ENCODE measurements at regions not wholly inside any gene's neighbourhood (a gene's known extent, or its start where the extent isn't known, plus 50 kb on each side); places are given as distances from the start of the nearest gene placed in this dataset.

DNA sequence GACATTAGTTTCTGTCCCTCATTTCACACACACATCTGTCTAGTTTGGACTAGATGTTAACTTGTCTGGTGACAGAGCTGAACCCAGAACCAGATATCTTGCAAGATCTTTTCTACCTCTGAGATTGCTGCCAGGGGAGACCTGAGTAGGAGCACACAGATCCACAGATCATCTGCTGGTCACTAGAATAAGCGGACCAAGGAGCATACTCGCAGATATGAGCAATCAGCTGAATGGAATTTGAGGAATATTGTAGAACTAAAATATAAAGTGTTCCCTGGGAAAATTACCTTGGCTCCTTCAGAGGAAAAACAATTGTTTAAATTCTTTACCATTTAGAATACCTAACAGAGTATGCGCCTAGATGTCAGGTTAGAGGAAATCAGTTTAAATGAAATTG, 90.7 kb downstream of the TNFSF18 start:
- Histone ChIP-seq H3K9me3 (ENCODE audit: severe bottlenecking) (no peaks in the 10 kb centered on the region), H3K27me3 (ENCODE audit: insufficient read depth, low read depth, severe bottlenecking) (peaks cover 9% of the 10 kb centered on the region), H3K4me3 (ENCODE audit: low read depth, low read length) (no peak overlapping the region), H3K27ac (no peak overlapping the region), H3K36me3 (no peaks in the 10 kb centered on the region)
- TF ChIP-seq, protein P1, sequence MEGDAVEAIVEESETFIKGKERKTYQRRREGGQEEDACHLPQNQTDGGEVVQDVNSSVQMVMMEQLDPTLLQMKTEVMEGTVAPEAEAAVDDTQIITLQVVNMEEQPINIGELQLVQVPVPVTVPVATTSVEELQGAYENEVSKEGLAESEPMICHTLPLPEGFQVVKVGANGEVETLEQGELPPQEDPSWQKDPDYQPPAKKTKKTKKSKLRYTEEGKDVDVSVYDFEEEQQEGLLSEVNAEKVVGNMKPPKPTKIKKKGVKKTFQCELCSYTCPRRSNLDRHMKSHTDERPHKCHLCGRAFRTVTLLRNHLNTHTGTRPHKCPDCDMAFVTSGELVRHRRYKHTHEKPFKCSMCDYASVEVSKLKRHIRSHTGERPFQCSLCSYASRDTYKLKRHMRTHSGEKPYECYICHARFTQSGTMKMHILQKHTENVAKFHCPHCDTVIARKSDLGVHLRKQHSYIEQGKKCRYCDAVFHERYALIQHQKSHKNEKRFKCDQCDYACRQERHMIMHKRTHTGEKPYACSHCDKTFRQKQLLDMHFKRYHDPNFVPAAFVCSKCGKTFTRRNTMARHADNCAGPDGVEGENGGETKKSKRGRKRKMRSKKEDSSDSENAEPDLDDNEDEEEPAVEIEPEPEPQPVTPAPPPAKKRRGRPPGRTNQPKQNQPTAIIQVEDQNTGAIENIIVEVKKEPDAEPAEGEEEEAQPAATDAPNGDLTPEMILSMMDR (IDR thresholded peaks at IDR 0.05; ENCODE audit: low read depth, low read length): no peak
- DNase-seq: no peak

DNA sequence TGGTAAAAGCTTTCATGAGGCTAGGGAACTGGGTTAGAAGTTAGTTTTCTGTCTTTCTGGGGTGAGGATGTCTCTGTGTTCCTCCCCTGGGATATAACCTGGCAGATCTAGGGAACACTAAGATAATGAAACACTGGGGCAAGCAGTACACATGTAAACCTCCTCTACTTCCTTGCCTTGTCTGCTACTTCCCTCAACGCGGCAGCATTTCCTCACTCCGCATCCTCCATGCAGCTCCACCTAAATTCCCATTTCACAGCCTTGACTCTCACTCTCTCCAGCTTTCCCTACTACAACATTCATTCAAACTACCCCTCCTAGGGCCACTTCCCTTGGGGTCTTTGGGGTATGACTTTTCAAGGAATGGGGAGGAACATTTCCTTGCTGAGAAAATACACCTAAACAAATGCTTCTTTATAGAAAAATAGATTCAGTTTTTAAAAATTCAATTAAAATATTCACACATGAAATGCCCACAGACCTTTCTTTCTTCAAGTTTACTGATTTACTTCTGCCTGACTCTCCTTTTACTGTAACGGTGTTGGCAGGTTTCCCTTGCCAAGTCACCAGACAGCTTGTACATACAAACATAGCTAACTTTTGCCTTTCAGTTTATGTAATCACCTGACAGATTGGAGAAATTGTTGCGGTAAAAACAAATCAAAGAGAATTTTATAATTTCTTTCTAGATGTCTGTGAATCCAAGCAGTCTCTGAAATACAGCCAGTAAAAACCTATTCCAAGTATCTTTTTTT, 90.1 kb downstream of the TNFSF18 start:
- H3K27me3 ChIP-seq (ENCODE audit: insufficient read depth, low read depth, severe bottlenecking): peaks cover 6% of the 10 kb centered on the region
- H3K27ac ChIP-seq: no peak overlapping the region
- TF ChIP-seq, protein P1 (IDR thresholded peaks at IDR 0.05; ENCODE audit: low read depth, low read length): no peak
- H3K9me3 ChIP-seq (ENCODE audit: severe bottlenecking): no peaks in the 10 kb centered on the region
- H3K4me3 ChIP-seq (ENCODE audit: low read depth, low read length): no peak overlapping the region
- H3K36me3 ChIP-seq: no peaks in the 10 kb centered on the region
- no peak for DNase-seq

DNA sequence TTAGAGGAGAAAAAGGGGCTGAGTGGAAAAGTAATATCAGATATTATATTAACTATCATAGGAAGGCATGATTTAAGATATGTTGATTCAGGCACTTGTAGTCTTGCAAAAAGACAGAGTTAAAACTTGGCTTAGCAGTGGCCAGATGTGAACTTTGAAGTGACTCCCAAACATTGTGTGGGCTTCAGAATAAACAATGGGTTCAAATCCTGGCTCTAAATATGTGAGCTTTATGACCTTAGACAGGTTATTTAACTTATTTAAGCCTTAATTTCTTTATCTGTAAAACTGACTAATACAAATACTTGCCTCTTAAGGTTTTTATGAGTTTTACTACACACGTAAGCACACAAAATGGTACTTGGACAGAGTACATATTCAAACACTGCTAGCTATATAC, 85.9 kb downstream of the TNFSF18 start:
- peaks cover 7% of the 10 kb centered on the region for H3K27me3 ChIP-seq (ENCODE audit: insufficient read depth, low read depth, severe bottlenecking)
- no peak overlapping the region for H3K27ac ChIP-seq
- H3K4me3 ChIP-seq (ENCODE audit: low read depth, low read length): no peak overlapping the region
- no peaks in the 10 kb centered on the region for H3K36me3 ChIP-seq
- DNase-seq: no peak
- H3K9me3 ChIP-seq (ENCODE audit: severe bottlenecking): no peaks in the 10 kb centered on the region
- TF ChIP-seq, protein P1 (IDR thresholded peaks at IDR 0.05; ENCODE audit: low read depth, low read length): no peak

DNA sequence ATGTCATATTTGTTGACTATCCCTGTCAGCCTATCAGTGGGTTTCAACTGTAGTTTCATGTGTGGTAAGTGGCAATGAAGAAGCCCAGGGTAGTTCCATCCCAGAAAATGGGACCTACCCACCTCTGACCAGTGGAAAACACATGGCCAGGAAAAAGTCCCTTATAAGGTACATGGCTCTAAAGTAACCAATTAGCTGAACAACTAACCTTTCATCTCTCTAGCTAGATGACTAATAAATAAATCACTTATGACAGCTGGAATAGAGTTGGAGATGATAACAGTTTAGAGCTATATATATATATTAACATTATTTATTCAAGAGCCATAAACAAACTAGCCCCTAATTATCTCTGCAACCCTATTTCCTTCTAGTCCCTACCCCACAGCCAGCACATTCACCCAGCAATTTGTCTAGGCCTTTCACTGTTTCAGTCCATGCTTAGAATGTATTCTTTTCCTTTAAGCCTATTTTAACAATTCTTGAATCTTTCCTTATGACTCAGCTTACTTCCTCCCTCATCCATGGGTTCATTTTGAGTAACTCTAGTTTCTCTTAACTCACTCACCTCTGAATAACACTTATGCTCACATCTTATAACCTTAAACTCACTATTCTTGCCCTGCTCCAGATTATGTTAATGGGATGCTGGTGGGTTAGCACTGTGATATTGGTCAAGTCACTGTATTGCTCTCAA, 83.7 kb downstream of the TNFSF18 start:
- H3K36me3 ChIP-seq: no peaks in the 10 kb centered on the region
- DNase-seq: no peak
- TF ChIP-seq, protein P1 (IDR thresholded peaks at IDR 0.05; ENCODE audit: low read depth, low read length): no peak
- no peak overlapping the region for H3K27ac ChIP-seq
- H3K9me3 ChIP-seq (ENCODE audit: severe bottlenecking): no peaks in the 10 kb centered on the region
- no peak overlapping the region for H3K4me3 ChIP-seq (ENCODE audit: low read depth, low read length)
- H3K27me3 ChIP-seq (ENCODE audit: insufficient read depth, low read depth, severe bottlenecking): peaks cover 10% of the 10 kb centered on the region

DNA sequence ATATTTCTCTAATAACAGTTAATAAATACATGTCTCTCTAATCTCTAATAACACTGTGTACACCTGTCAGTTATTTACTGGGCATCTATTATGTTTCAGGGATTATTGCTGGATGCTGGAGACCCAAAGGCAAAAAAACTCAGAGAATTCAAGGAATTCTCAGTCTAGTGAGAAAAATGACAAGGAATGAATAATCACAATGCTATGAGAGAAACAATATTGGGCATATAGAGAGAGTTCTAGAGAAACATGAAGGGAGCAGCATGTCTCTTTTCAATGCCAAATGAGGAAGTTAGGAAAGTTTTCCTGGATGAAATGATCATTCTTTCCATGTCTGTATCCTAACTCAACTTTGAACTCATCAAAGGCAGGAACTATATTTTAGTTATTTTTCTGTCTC, 82.8 kb downstream of the TNFSF18 start:
- no peaks in the 10 kb centered on the region for H3K36me3 ChIP-seq
- H3K4me3 ChIP-seq (ENCODE audit: low read depth, low read length): no peak overlapping the region
- H3K27me3 ChIP-seq (ENCODE audit: insufficient read depth, low read depth, severe bottlenecking): peaks cover 13% of the 10 kb centered on the region
- H3K27ac ChIP-seq: no peak overlapping the region
- DNase-seq: no peak
- H3K9me3 ChIP-seq (ENCODE audit: severe bottlenecking): no peaks in the 10 kb centered on the region
- TF ChIP-seq, protein P1 (IDR thresholded peaks at IDR 0.05; ENCODE audit: low read depth, low read length): no peak

Measured in WERI-Rb-1 (cell line).